ENCODE measurements at regions not wholly inside any gene's neighbourhood (a gene's known extent, or its start where the extent isn't known, plus 50 kb on each side); places are given as distances from the start of the nearest gene placed in this dataset.

DNA sequence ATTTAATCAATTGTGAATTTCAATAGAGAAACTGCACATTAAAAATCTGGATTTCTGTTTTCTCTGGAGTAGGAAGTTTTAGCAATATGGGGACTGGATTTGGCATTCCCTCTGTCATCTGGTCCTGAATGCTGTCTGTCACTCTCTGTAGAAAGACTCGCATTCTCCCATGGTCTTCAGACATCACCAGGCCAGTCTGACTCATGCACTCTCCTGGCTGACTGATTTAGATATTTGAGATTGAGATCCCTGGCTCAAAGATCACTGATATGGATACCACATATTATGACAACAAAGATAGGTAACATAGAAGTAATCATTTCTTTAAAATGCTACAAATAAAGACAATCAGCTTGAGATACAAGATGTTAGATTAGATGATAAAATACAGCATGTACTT, 524.5 kb downstream of the GALC start:
- H3K9me3 ChIP-seq (replicated peaks; ENCODE audit: insufficient read depth, low read length) = no peaks in the 10 kb centered on the region
- H3K79me2 ChIP-seq (ENCODE audit: low read length) = no peaks in the 10 kb centered on the region
- H3K36me3 ChIP-seq (replicated peaks; ENCODE audit: insufficient read depth, low read length) = no peaks in the 10 kb centered on the region
- no peaks in the 10 kb centered on the region for H3F3A ChIP-seq (ENCODE audit: insufficient read depth, low read length)
- DNase-seq = no peak
- no peaks in the 10 kb centered on the region for H4K20me1 ChIP-seq (ENCODE audit: insufficient read depth, low read length)
- H2AFZ ChIP-seq (ENCODE audit: low read length) = no peak overlapping the region
- no peak overlapping the region for H3K27ac ChIP-seq (ENCODE audit: low read length)
- TF ChIP-seq EZH2phosphoT487 (IDR thresholded peaks at IDR 0.05; ENCODE audit: low read length) (no peak), EZH2 (optimal IDR thresholded peaks at IDR 0.05; ENCODE audit: low read depth, low read length) (no peak), CTCF (IDR thresholded peaks at IDR 0.05; ENCODE audit: low read length) (no peak)
- no peak overlapping the region for H3K9ac ChIP-seq (ENCODE audit: low read length)
- no peaks in the 10 kb centered on the region for H3K9me2 ChIP-seq (replicated peaks; ENCODE audit: insufficient read depth, low read length)
- H3K4me1 ChIP-seq (ENCODE audit: low read length) = no peaks in the 10 kb centered on the region
- H3K27me3 ChIP-seq (replicated peaks; ENCODE audit: insufficient read depth, low read length) = no peaks in the 10 kb centered on the region
- H3K4me3 ChIP-seq (ENCODE audit: low read length) = no peak overlapping the region
- no peak overlapping the region for H3K4me2 ChIP-seq (ENCODE audit: low read depth, low read length)

DNA sequence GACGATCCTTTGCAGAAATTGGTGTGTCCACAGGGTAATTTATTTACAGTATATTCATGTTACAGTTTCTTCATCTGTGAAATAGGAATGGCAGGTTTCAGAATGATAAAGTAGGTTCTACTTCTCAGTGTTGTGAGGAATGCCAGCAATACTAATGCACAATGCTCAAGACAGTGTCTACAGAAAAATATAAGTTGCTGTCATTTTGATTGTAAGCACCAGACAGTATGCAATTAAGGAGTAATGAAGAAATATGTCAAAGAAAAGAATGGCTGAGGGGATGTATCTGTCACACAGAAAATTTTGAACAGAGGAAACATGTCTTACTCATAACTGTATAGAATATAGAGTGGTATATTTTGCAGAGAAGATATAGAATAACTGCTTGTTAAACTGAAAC, 525.4 kb downstream of the GALC start:
- Histone ChIP-seq H4K20me1 (ENCODE audit: insufficient read depth, low read length) (no peaks in the 10 kb centered on the region), H3K4me1 (ENCODE audit: low read length) (no peaks in the 10 kb centered on the region), H3K27ac (ENCODE audit: low read length) (no peak overlapping the region), H3K27me3 (replicated peaks; ENCODE audit: insufficient read depth, low read length) (no peaks in the 10 kb centered on the region), H3F3A (ENCODE audit: insufficient read depth, low read length) (no peaks in the 10 kb centered on the region), H3K79me2 (ENCODE audit: low read length) (no peaks in the 10 kb centered on the region), H3K36me3 (replicated peaks; ENCODE audit: insufficient read depth, low read length) (no peaks in the 10 kb centered on the region), H2AFZ (ENCODE audit: low read length) (no peak overlapping the region), H3K4me2 (ENCODE audit: low read depth, low read length) (no peak overlapping the region), H3K9me2 (replicated peaks; ENCODE audit: insufficient read depth, low read length) (no peaks in the 10 kb centered on the region), H3K4me3 (ENCODE audit: low read length) (no peak overlapping the region), H3K9me3 (replicated peaks; ENCODE audit: insufficient read depth, low read length) (no peaks in the 10 kb centered on the region), H3K9ac (ENCODE audit: low read length) (no peak overlapping the region)
- DNase-seq = no peak
- TF ChIP-seq EZH2 (optimal IDR thresholded peaks at IDR 0.05; ENCODE audit: low read depth, low read length) (no peak), EZH2phosphoT487 (IDR thresholded peaks at IDR 0.05; ENCODE audit: low read length) (no peak), CTCF (IDR thresholded peaks at IDR 0.05; ENCODE audit: low read length) (no peak)

DNA sequence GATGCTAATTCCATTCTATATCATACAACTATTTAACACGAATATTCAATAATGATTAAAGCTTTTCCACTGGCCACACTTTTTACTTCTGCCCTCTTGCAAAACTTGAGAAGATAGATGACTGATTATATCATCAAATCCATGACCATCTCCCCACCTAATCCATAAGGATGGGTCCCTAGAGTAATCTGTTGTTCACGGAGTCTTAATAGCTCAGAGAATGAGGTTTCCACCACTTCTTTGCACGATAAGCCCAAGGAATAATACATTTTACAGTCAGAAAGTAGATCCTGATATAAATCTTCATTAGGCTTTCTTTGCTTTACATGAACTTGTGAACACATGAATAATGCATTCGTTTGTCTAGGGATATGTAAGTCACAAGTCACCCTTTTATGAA, 527.2 kb downstream of the GALC start:
- no peak overlapping the region for H2AFZ ChIP-seq (ENCODE audit: low read length)

More for the DNA sequence above, 527.2 kb downstream of the GALC start:
- Histone ChIP-seq H3K9me3 (replicated peaks; ENCODE audit: insufficient read depth, low read length) (no peaks in the 10 kb centered on the region), H3K9ac (ENCODE audit: low read length) (no peak overlapping the region), H3K79me2 (ENCODE audit: low read length) (no peaks in the 10 kb centered on the region), H3K27ac (ENCODE audit: low read length) (no peak overlapping the region), H3F3A (ENCODE audit: insufficient read depth, low read length) (no peaks in the 10 kb centered on the region), H3K27me3 (replicated peaks; ENCODE audit: insufficient read depth, low read length) (no peaks in the 10 kb centered on the region), H3K4me3 (ENCODE audit: low read length) (no peak overlapping the region), H3K4me1 (ENCODE audit: low read length) (no peaks in the 10 kb centered on the region), H4K20me1 (ENCODE audit: insufficient read depth, low read length) (no peaks in the 10 kb centered on the region), H3K9me2 (replicated peaks; ENCODE audit: insufficient read depth, low read length) (no peaks in the 10 kb centered on the region), H3K36me3 (replicated peaks; ENCODE audit: insufficient read depth, low read length) (no peaks in the 10 kb centered on the region), H3K4me2 (ENCODE audit: low read depth, low read length) (no peak overlapping the region)
- no peak for DNase-seq
- TF ChIP-seq CTCF (IDR thresholded peaks at IDR 0.05; ENCODE audit: low read length) (no peak), EZH2phosphoT487 (IDR thresholded peaks at IDR 0.05; ENCODE audit: low read length) (no peak), EZH2 (optimal IDR thresholded peaks at IDR 0.05; ENCODE audit: low read depth, low read length) (no peak)
